GM18870 (cell line): ENCODE measurements at regions not wholly inside any gene's neighbourhood (a gene's known extent, or its start where the extent isn't known, plus 50 kb on each side); places are given as distances from the start of the nearest gene placed in this dataset.

Experiments used
- ATAC-seq: cut with Tn5 transposase; IDR thresholded peaks from one replicate; pipeline ENCODE4 v1.9.1; 2021; ENCODE audit warnings: moderate library complexity; ENCODE audit not compliant: unreplicated experiment

DNA sequence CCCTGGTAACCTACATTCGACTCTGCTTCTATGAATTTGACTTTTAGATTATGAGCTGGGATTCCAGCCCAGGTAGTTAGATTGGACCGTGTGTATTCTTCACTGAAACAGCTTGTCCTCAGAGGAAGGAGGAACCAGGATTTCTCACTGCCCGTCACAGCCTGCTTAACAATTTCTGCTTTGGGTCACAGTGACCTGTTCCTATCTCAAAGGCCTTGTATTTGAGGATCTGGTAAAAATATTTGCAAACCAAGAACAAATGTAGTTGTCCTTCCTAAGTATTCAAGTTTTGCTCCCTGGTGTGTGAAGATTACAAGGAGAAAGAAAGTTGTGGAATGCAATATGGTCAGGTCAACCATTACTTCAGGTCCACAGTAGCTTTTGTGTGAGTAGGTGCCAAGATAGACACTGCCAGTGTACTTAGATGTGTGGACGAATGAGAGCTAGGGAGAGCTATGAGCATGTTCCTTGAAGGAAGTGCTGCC lies 55.1 kb downstream of the KIF4B start:
- no peak for ATAC-seq

DNA sequence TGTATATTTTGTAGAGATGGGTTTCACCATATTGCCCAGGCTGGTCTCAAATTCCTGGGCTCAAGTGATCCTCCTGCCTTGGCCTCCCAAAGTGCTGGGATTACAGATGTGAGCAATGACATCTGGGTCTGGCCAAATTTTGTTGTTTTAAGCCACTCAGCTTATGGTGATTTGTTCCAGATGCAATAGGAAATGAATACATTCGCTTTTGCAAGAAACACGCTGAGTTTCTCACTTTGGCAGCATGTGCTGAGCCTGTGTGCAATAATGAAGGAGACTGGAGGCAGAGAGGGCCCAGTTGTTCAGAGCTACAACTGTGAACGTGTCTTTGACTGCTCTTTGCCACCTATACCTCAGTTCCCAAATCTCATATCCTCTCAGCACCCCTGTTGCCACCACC lies 56.4 kb downstream of the KIF4B start:
- ATAC-seq: no peak

- ATAC-seq: no peak
Measured at GRCh38 chr5:155070781-155071180, 57.2 kb downstream of the KIF4B start.

DNA sequence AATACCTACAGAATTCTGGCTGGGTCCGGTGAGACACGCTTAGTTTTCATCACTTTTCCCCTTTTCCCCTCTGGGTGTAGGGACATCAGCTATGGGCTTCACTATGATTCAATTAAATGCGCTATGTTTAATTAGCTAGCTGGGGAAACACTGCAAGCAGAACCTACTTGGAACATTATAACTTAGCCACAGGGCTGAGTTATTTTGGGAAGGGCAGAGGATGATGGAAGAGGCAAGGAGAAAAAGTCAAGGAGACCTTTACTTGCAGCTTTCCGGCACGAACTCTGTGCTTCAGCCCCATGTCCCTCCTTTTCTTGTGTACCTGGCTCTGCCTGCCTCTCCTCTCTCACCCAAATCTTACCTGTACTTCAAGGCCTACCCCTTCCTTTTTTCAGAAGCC lies 62.8 kb downstream of the KIF4B start:
- no peak for ATAC-seq

DNA sequence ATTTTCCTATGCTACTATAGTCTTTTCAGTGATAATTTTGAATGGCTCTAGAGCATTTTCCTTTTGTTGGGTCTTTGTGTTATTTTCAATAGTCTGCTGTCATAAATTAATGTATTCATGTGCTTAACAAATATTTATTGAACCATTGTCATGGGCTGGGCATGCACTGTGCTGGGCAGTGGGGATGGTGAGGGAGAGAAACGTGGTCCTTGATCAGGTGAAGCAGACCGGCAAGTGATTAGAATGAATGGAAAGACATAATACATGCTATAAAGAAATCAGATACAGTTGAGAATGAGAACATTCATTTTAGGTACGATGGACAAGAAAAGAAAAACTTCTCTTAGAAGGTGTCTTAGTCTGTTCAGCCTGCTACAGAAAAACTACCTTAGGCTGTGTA lies 66.1 kb downstream of the KIF4B start:
- no peak for ATAC-seq

DNA sequence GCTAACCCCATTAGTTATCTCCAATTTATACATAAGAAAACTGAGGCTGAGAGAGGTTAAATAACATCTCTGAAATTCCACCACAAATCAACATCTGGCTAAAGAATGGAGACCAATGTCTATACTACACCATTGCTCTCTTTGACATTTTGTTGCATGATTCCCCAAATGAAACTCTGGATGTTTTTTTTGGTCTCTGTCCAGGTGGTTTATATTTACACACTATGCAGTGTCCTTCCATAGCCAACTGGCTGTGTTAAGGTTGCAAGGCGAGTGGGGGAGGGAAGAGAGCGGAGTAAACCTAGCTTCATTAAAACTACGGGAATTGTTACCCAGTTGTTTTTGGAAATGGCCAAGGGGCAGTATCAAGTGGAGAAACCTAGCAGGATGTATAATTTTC lies 67.2 kb downstream of the KIF4B start:
- ATAC-seq: no peak

DNA sequence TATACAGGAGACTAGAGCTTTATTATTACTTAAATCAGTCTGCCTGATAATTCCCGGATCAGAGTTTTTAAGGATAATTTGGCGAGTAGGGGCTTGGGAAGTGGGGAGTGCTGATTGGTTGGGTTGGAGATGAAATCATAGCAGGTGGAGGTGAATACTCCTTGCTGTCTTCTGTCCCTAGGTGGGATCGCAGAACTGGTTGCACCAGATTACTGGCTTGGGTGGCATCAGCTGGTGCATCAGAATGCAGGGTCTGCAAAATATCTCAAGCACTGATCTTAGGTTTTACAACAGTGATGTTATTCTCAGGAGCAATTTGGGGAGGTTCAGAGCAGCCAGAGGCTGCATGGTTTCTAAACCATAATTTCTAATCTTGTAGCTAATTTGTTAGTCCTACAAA lies 68.1 kb downstream of the KIF4B start:
- ATAC-seq: no peak

GRCh38 chr5:155082401-155082800 lies 68.8 kb downstream of the KIF4B start:
- no peak for ATAC-seq

GRCh38 chr5:155085282-155085989 lies 71.9 kb downstream of the KIF4B start:
- ATAC-seq: no peak

GRCh38 chr5:155087036-155087435 lies 73.5 kb downstream of the KIF4B start:
- ATAC-seq: no peak

GRCh38 chr5:155088811-155089210 lies 75.3 kb downstream of the KIF4B start:
- ATAC-seq: no peak

- ATAC-seq: no peak
Measured at GRCh38 chr5:155089643-155090042, 76.1 kb downstream of the KIF4B start.

DNA sequence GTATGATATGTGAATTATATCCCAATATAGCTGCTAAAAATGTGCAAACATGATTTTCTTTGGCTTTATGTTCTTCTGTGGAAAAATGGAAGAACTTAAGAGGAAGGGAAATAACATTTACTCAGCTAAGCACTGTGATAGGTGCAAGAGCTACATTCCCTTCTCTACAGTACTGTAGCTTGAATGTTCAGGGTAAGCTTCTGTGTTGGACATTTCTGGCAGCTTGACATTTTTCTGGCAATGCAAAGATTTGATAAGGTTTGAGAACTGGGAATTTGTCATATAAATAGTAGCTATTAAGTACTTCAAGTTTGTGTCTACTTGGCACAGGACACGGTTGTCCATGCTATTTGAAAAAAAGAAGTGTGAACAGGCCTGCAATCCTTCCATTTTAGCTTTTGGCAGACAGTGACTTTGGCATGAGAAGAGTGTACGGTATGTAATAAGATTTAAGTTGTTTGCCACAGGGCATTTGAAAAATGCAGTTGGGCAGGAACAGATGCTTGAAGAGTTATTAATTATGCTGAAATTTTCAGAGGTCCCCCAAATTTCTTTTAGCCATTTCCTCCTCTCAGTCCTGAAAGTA lies 77.6 kb downstream of the KIF4B start:
- no peak for ATAC-seq

DNA sequence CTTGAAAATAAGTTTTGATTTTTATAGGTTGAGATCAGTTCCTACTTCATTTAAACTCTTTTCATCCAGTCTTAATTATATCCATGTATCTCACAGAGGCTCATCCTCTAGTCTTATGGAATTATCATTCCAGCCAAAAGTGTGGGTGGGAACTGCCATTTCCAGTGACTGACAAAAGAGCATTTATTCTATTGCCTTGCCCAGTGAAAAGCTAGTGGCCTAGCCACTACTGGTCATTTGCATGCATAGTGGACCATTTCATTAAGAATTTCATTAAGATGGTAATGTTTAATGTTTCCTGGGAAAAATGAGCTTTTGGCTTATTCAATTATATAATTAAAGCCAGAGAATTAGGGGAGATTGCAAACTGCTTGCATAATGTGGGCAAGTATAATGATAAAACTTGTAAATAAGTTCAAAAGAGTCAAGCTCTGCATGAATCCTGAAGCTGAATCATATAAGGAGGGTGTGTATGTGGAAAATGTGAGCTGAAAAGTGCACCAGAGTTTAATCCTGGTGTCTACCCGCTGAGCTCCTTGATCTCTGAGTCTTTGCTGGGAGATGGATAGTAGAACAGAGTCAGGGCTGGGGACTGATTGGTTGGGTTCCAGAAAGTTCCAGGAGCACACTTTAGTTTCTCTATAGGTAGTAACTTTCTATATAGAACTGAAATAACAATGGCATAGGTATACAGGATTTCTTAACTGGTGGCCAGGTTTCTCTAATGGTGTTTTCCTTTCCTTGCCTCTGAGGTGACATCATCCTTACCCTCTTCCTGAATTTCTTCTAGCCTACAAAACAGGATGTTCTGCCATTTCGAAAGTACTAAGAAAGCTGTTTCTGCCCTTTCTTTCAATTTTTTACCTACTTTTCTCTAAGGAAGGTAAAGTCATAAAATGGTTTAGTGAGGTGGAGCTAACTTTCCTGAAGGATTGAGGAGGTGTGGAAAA lies 78.5 kb downstream of the KIF4B start:
- no peak for ATAC-seq

- no peak for ATAC-seq
Measured at GRCh38 chr5:155094455-155094854, 80.9 kb downstream of the KIF4B start.

DNA sequence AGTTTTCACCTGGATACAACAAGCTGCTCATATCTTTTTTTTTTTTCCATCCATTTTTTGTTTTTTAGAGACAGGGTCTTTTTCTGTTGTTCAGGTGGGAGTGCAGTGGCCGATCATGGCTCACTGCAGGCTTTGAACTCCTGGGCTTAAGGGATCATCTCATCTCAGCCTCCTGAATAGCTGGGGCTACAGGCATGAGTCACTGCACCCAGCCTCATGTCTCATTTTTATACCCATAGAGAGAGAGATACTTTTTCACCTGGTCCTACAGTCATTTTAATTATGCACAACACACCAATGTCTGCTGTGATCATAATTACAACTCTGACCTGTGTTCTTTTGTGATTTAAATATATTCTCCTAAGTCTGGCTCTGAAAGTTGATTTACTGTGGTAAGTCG lies 84.4 kb downstream of the KIF4B start:
- no peak for ATAC-seq

- ATAC-seq: no peak
Measured at GRCh38 chr5:155098433-155098832, 84.9 kb downstream of the KIF4B start.

GRCh38 chr5:155101697-155102096 lies 88.1 kb downstream of the KIF4B start:
- ATAC-seq: no peak

DNA sequence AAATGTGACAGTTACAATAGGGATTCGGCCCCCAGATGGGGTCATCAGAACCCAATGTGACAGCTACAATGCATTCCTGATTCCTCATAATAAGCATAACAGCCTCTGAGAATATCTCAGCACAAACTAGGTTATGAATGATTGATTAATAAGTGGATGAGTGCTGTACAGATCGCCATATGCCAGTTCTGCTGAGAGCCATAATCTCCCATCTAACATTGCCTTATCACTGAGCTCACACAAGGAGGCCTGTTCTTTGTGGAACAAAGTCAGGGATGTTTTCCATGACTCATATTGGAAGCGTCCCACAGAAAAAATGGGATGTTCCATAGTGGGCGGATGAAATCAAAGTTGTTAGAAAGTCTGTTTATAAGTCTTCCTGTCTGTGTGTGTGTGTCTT lies 89.6 kb downstream of the KIF4B start:
- no peak for ATAC-seq

DNA sequence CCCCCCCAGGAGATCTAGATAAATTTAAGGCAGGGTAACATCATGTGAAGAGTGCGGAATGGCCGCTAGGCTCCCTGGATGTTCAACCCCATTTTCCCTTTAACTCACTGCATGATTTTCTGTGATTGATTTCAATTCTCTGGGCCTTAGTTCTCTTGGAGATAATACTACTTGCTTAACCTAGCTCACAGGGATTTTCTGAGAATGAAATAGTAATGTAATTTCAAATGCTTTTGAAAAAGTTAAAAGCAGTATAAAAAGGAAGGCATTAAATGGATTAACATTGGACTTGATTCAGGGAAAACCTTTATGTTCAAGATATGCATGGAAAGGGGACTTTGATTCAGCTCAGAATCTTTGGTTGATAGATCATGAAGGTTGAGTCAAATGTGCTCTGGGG lies 90.9 kb downstream of the KIF4B start:
- ATAC-seq: no peak

DNA sequence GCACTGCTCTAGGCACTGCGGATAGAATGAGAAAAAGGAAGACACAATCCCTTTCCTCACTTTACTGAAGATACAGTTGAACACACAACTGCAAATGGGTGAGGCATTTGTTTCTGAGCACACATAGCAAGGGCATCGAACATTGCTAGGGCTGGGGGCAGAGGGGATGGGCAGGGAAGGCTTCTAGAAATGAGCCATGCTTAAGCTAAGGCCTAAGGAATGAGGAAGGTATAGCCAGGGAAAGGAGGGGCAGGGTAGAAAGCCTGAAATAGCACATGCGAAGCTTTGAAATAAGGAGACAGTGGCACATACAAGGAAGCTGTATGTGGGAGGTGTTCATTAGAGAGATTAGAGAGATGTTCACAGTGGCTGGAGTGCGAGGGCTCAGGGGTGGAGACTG lies 92.7 kb downstream of the KIF4B start:
- ATAC-seq: no peak

DNA sequence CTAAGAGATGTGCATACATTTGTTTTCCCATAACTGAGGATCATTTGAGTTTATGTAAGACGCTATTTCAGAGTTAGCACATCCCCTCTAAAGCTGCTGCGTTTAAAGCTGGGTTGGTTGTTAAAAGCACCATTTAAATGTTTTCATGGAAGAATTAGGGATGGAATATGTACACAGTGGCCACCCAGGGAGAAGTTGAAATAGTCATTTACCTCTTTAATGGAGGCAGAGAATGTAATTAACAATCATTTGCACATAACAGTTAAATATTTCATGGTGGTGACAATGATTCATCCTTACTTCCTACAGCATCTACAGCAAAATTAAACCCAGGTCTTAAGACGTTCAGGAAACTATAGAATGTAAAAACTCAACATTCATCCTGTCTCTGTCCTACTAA lies 100.3 kb downstream of the KIF4B start:
- ATAC-seq: no peak
